AG04450 (cell line): ENCODE measurements at regions not wholly inside any gene's neighbourhood (a gene's known extent, or its start where the extent isn't known, plus 50 kb on each side); places are given as distances from the start of the nearest gene placed in this dataset.
"Not testable (repeated sequence)": the region's sequence is repeated elsewhere in the genome, so short reads cannot be mapped to it uniquely, and the experiment has no call there.

Source experiments
- CTCF ChIA-PET: fragments of 300-600, 350-600 bp; formaldehyde crosslinking; extraction: SDS; loops from one replicate; lab custom pipeline; 2022; ENCODE audit warnings: antibody characterized with exemption, inconsistent platforms; lab: Charles Lee
- POLR2A ChIA-PET: fragments of 350-600 bp; formaldehyde crosslinking; extraction: SDS; loops from one replicate; lab custom pipeline; 2021; ENCODE audit warnings: antibody characterized with exemption, inconsistent platforms; lab: Yijun Ruan, JAX
- DNase-seq: peaks from one replicate; pipeline ENCODE4 v3.0.0-alpha.2; 2011; ENCODE audit warnings: low read depth, low spot score
- H3K27ac ChIP-seq: one replicate; pipeline ENCODE4 v1.5.1; 2012; ENCODE audit warnings: low read depth, low read length, control low read depth
- H3K27me3 ChIP-seq: one replicate; pipeline ENCODE4 v1.6.0; 2012; ENCODE audit warnings: low read length; ENCODE audit not compliant: control insufficient read depth, insufficient read depth
- H3K4me3 ChIP-seq: 2 replicates; pipeline ENCODE4 v1.5.1; 2011; ENCODE audit warnings: mild to moderate bottlenecking, low read depth, low read length, control low read depth
- H3K9me3 ChIP-seq: 2 replicates; pipeline ENCODE4 v1.5.1; 2012; ENCODE audit warnings: low read length; ENCODE audit not compliant: control insufficient read depth, insufficient read depth
- CTCF ChIP-seq: IDR thresholded peaks from 2 replicates; pipeline ENCODE4 v1.5.1; 2011; ENCODE audit warnings: low read depth, low read length, control low read depth, inconsistent platforms

- POLR2A ChIA-PET, result no interaction called here
- no peak overlapping the region for H3K4me3 ChIP-seq
- no peak for DNase-seq
- peaks cover 33% of the 10 kb centered on the region for H3K27me3 ChIP-seq
- CTCF ChIA-PET, result interaction anchor here (0.6 kb wide), 1 partner anchor 222 kb away, joined by 3 read pairs; no protein-coding TSS in a partner anchor
- no peak for TF ChIP-seq CTCF
- H3K9me3 ChIP-seq, result no peaks in the 10 kb centered on the region
- no peak overlapping the region for H3K27ac ChIP-seq
Observed at GRCh38 chr20:23294671-23295070, 55.9 kb upstream of the NXT1 start.

DNA sequence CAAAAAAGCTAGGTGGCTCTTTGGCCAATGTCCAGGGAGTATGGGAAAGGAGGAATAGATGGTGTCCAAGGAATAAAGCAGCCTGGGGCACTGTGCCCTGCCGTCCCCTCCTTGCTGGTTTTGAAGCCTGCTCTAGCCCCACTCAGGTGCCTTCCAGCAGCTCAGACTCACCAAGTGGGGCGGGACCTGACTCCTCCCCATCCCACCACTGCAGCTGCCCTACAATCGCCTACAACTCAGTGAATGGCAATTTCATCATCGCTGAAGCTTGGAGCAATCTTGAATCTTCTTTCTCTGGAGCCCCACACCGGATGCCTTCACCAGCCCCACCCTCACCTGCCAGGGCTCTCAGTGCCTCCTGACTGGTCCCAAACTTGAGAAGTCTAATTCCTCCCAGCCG is 56.4 kb upstream of the NXT1 start:
- TF ChIP-seq CTCF, result no peak
- ChIA-PET POLR2A (no interaction called here), CTCF (no interaction called here)
- Histone ChIP-seq H3K4me3 (no peak overlapping the region), H3K9me3 (no peaks in the 10 kb centered on the region), H3K27ac (no peak overlapping the region), H3K27me3 (peaks cover 34% of the 10 kb centered on the region)
- no peak for DNase-seq

- no peak for TF ChIP-seq CTCF
- ChIA-PET CTCF (no interaction called here), POLR2A (no interaction called here)
- Histone ChIP-seq H3K27ac (no peak overlapping the region), H3K4me3 (no peak overlapping the region), H3K9me3 (no peaks in the 10 kb centered on the region), H3K27me3 (peaks cover 34% of the 10 kb centered on the region)
- no peak for DNase-seq
Observed at GRCh38 chr20:23293689-23294088, 56.9 kb upstream of the NXT1 start.

DNA sequence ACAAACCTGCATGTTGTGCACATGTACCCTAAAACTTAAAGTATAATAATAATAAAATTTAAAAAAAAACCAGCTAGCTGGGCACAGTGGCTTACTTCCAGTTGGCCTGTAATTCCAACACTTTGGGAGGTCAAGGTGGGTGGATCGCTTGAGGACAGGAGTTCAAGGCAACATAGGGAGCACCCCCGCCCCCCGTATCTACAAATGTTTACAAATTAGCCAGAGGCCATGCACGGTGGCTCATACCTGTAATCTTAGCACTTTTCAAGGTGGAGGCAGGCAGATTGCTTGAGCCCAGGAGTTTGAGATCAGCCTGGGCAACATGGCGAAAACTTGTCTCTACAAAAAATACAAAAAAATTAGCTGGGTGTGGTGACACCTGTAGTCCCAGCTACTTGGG is 58.3 kb upstream of the NXT1 start:
- CTCF ChIA-PET, DNase-seq, POLR2A ChIA-PET, H3K4me3 ChIP-seq, H3K9me3 ChIP-seq, H3K27ac ChIP-seq: not testable (repeated sequence)
- H3K27me3 ChIP-seq, result peaks cover 33% of the 10 kb centered on the region

GRCh38 chr20:23291575-23292240 is 58.9 kb upstream of the NXT1 start:
- Histone ChIP-seq H3K27ac (no peak overlapping the region), H3K27me3 (peaks cover 29% of the 10 kb centered on the region), H3K4me3 (no peak overlapping the region), H3K9me3 (no peaks in the 10 kb centered on the region; the same call in 1 of the 2 replicates)
- no peak for DNase-seq
- ChIA-PET POLR2A (no interaction called here), CTCF (no interaction called here)
- TF ChIP-seq CTCF, result no peak
